CD14-positive monocyte (primary cell): ENCODE measurements at regions not wholly inside any gene's neighbourhood (a gene's known extent, or its start where the extent isn't known, plus 50 kb on each side); places are given as distances from the start of the nearest gene placed in this dataset.

Experiments used
- DNase-seq, 3 donors: peaks; one replicate each; pipeline ENCODE4 v3.0.0-alpha.2; 2011 to 2022
- H2AFZ ChIP-seq: 2 replicates; pipeline ENCODE4 v1.6.0; 2012; ENCODE audit warnings: mild to moderate bottlenecking, low read depth, low read length, inconsistent platforms; ENCODE audit not compliant: insufficient read depth, poor library complexity, severe bottlenecking
- H3K27ac ChIP-seq, 2 donors: 1 replicate in 1 of 2; 2 replicates in 1 of 2; pipeline ENCODE4 v1.5.1; 2012 to 2013; ENCODE audit warnings: low read length in 2 of 2, control low read depth in 1 of 2, inconsistent platforms in 1 of 2, low read depth in 1 of 2, mild to moderate bottlenecking in 1 of 2
- H3K27me3 ChIP-seq, 2 donors: one replicate each; pipeline versions ENCODE4 v1.6.0 to v1.6.1; 2011 to 2013; ENCODE audit warnings: low read length in 2 of 2; ENCODE audit not compliant: control insufficient read depth in 2 of 2, insufficient read depth in 2 of 2
- H3K36me3 ChIP-seq, 2 donors: replicated peaks in 1 of 2; 1 replicate in 1 of 2; 2 replicates in 1 of 2; pipeline versions ENCODE4 v1.5.1 to v1.6.1; 2012 to 2013; ENCODE audit warnings: low read length in 2 of 2, control low read depth in 1 of 2, inconsistent platforms in 1 of 2, mild to moderate bottlenecking in 1 of 2; ENCODE audit not compliant: insufficient read depth in 2 of 2, control insufficient read depth in 1 of 2
- H3K4me1 ChIP-seq, 2 donors: 1 replicate in 1 of 2; 2 replicates in 1 of 2; pipeline versions ENCODE4 v1.5.1 to v1.6.1; 2012 to 2013; ENCODE audit warnings: low read length in 2 of 2, control low read depth in 1 of 2, inconsistent platforms in 1 of 2, mild to moderate bottlenecking in 1 of 2, moderate library complexity in 1 of 2; ENCODE audit not compliant: insufficient read depth in 2 of 2, control insufficient read depth in 1 of 2
- H3K4me2 ChIP-seq: replicated peaks from 2 replicates; pipeline ENCODE3; 2012; ENCODE audit warnings: low read length, moderate library complexity, mild to moderate bottlenecking; ENCODE audit not compliant: poor library complexity, severe bottlenecking; ENCODE audit errors: extremely low read depth
- H3K4me3 ChIP-seq, 3 experiments: fragments of 200-600 bp in 1 of 3; sonication (generic) in 1 of 3; replicated peaks in 1 of 3; 1 replicate in 2 of 3; 2 replicates in 1 of 3; pipeline ENCODE4 v1.5.1; 2011 to 2013; ENCODE audit warnings: low read length in 3 of 3, mild to moderate bottlenecking in 3 of 3, control low read depth in 2 of 3, low read depth in 2 of 3, inconsistent platforms in 1 of 3, moderate library complexity in 1 of 3
- H3K79me2 ChIP-seq: 2 replicates; pipeline ENCODE4 v1.6.0; 2012; ENCODE audit warnings: mild to moderate bottlenecking, control low read depth, inconsistent platforms, low read length, moderate library complexity; ENCODE audit not compliant: insufficient read depth
- H3K9ac ChIP-seq: 2 replicates; pipeline ENCODE4 v1.6.0; 2017; ENCODE audit warnings: low read length, mild to moderate bottlenecking; ENCODE audit not compliant: insufficient read depth, poor library complexity, severe bottlenecking
- H3K9me3 ChIP-seq, 2 donors: replicated peaks in 1 of 2; 1 replicate in 1 of 2; 2 replicates in 1 of 2; pipeline versions ENCODE4 v1.5.1 to v1.6.1; 2012 to 2013; ENCODE audit warnings: low read length in 2 of 2, control low read depth in 1 of 2; ENCODE audit not compliant: control insufficient read depth in 1 of 2, insufficient read depth in 1 of 2
- H4K20me1 ChIP-seq: 2 replicates; pipeline ENCODE4 v1.6.0; 2012; ENCODE audit warnings: mild to moderate bottlenecking, low read length, control low read depth, moderate library complexity; ENCODE audit not compliant: insufficient read depth
- H3K27ac Mint-ChIP-seq, 7 donors: one replicate each; pipeline ENCODE4 v1.8.0; 2020; ENCODE audit warnings: mild to moderate bottlenecking in 7 of 7, mixed read lengths in 7 of 7, moderate library complexity in 6 of 7, inconsistent platforms in 2 of 7
- H3K27me3 Mint-ChIP-seq, 3 donors: one replicate each; pipeline ENCODE4 v1.8.0; 2021 to 2022; ENCODE audit warnings: low read depth in 3 of 3, mild to moderate bottlenecking in 3 of 3, mixed read lengths in 3 of 3, moderate library complexity in 3 of 3, inconsistent platforms in 1 of 3
- H3K36me3 Mint-ChIP-seq, 2 donors: one replicate each; pipeline ENCODE4 v1.8.0; 2020; ENCODE audit warnings: mixed read lengths in 2 of 2, inconsistent platforms in 1 of 2, mild to moderate bottlenecking in 1 of 2
- H3K4me1 Mint-ChIP-seq: one replicate; pipeline ENCODE4 v1.8.0; 2020; ENCODE audit warnings: mild to moderate bottlenecking, mixed read lengths
- H3K4me3 Mint-ChIP-seq, 2 donors: one replicate each; pipeline ENCODE4 v1.8.0; 2020; ENCODE audit warnings: mild to moderate bottlenecking in 2 of 2, mixed read lengths in 2 of 2, moderate library complexity in 1 of 2
- H3K9me3 Mint-ChIP-seq, 7 donors: one replicate each; pipeline ENCODE4 v1.8.0; 2020 to 2022; ENCODE audit warnings: mixed read lengths in 7 of 7, mild to moderate bottlenecking in 6 of 7, moderate library complexity in 6 of 7, inconsistent platforms in 2 of 7
- CTCF ChIP-seq: fragments of 200-600 bp; IDR thresholded peaks from one replicate; pipeline ENCODE4 v1.8.0; 2022; ENCODE audit warnings: antibody characterized with exemption, mild to moderate bottlenecking
- WGBS: methylation state at CpG from one replicate; pipeline ENCODE4 v1.1.5; 2013; ENCODE audit warnings: missing lambda C conversion rate; ENCODE audit not compliant: insufficient coverage; 5-methylcytosine and 5-hydroxymethylcytosine counted together
- intact Hi-C, 2 donors: fragments of 100-400 bp; cut with micrococcal nuclease; formaldehyde crosslinking; loops; one replicate each; pipeline versions ENCODE4 v1.15.0 to v1.15.1; 2023

- peaks cover 0 to 4% (median 2%) of the 10 kb centered on the region in 3 donors for H3K27me3 Mint-ChIP-seq
- no peak overlapping the region for H2AFZ ChIP-seq
- H3K4me1 Mint-ChIP-seq, result peaks cover 15% of the 10 kb centered on the region
- no peaks in the 10 kb centered on the region for H3K9me3 ChIP-seq
- no peak for TF ChIP-seq CTCF
- peaks cover 4 to 9% of the 10 kb centered on the region in 2 donors for H3K4me1 ChIP-seq
- no peak overlapping the region for H3K9ac ChIP-seq
- no peaks in the 10 kb centered on the region for H4K20me1 ChIP-seq
- no peaks in the 10 kb centered on the region for H3K79me2 ChIP-seq
- H3K27ac ChIP-seq, result no peak overlapping the region
- H3K36me3 Mint-ChIP-seq, result no peaks in the 10 kb centered on the region
- no peak overlapping the region for H3K4me3 ChIP-seq
- WGBS, result 80% methylated on average over 1 of the region's 1 CpG
- DNase-seq, result no peak
- H3K27me3 ChIP-seq, result no peaks in the 10 kb centered on the region
- no peak overlapping the region for H3K27ac Mint-ChIP-seq
- H3K36me3 ChIP-seq, result no peaks in the 10 kb centered on the region
- no peak overlapping the region for H3K4me2 ChIP-seq
- H3K9me3 Mint-ChIP-seq, result peaks cover 0 to 4% (median 3%) of the 10 kb centered on the region in 7 donors
- intact Hi-C loops, result no loop called here
- H3K4me3 Mint-ChIP-seq, result no peak overlapping the region
These were observed 442.1 kb upstream of the TRIB2 start for GRCh38 chr2:12274591-12274990.

- Histone ChIP-seq H3K4me1 (no peaks in the 10 kb centered on the region), H3K9me3 (no peaks in the 10 kb centered on the region), H4K20me1 (no peaks in the 10 kb centered on the region), H2AFZ (no peak overlapping the region), H3K36me3 (no peaks in the 10 kb centered on the region), H3K27me3 (no peaks in the 10 kb centered on the region), H3K9ac (no peak overlapping the region), H3K4me2 (no peak overlapping the region), H3K27ac (no peak overlapping the region), H3K79me2 (no peaks in the 10 kb centered on the region), H3K4me3 (no peak overlapping the region)
- Mint-ChIP-seq H3K4me1 (peaks cover 6% of the 10 kb centered on the region), H3K27ac (no peak overlapping the region), H3K27me3 (peaks cover 0 to 4% (median 2%) of the 10 kb centered on the region in 3 donors), H3K9me3 (peaks cover 0 to 4% (median 3%) of the 10 kb centered on the region in 7 donors), H3K4me3 (no peak overlapping the region), H3K36me3 (no peaks in the 10 kb centered on the region)
- no peak for TF ChIP-seq CTCF
- WGBS, result 8% methylated on average over 3 of the region's 7 CpGs
- no peak for DNase-seq
- intact Hi-C loops, result no loop called here
These were observed 439.3 kb upstream of the TRIB2 start for GRCh38 chr2:12277241-12278034.
